ENCODE measurements at regions not wholly inside any gene's neighbourhood (a gene's known extent, or its start where the extent isn't known, plus 50 kb on each side); places are given as distances from the start of the nearest gene placed in this dataset.
"Not testable (repeated sequence)": the region's sequence is repeated elsewhere in the genome, so short reads cannot be mapped to it uniquely, and the experiment has no call there.

- DNase-seq (ENCODE audit: low spot score), result not testable (repeated sequence)
Measured at GRCh38 chr1:144516172-144516571, 54.7 kb upstream of the NBPF15 start.

GRCh38 chr1:144516906-144517305 is 55.4 kb upstream of the NBPF15 start:
- not testable (repeated sequence) for DNase-seq (ENCODE audit: low spot score)

GRCh38 chr1:144518439-144518838 is 57.0 kb upstream of the NBPF15 start:
- DNase-seq (ENCODE audit: low spot score), result not testable (repeated sequence)

- not testable (repeated sequence) for DNase-seq (ENCODE audit: low spot score)
Measured at GRCh38 chr1:144519528-144520189, 58.2 kb upstream of the NBPF15 start.

- peak; percentile 67 for DNase-seq (ENCODE audit: low spot score)
Measured at GRCh38 chr1:144523661-144524407, 62.4 kb upstream of the NBPF15 start.

- DNase-seq (ENCODE audit: low spot score), result peak; percentile 33
Measured at GRCh38 chr1:144532156-144532607, 60.5 kb upstream of the PPIAL4F start.

- not testable (repeated sequence) for DNase-seq (ENCODE audit: low spot score)
Measured at GRCh38 chr1:144533480-144533879, 59.2 kb upstream of the PPIAL4F start.

- not testable (repeated sequence) for DNase-seq (ENCODE audit: low spot score)
Measured at GRCh38 chr1:144534286-144534685, 58.4 kb upstream of the PPIAL4F start.

- DNase-seq (ENCODE audit: low spot score), result not testable (repeated sequence)
Measured at GRCh38 chr1:144536677-144537076, 56.0 kb upstream of the PPIAL4F start.

GRCh38 chr1:144537234-144537633 is 55.5 kb upstream of the PPIAL4F start:
- DNase-seq (ENCODE audit: low spot score), result not testable (repeated sequence)

- not testable (repeated sequence) for DNase-seq (ENCODE audit: low spot score)
Measured at GRCh38 chr1:144538736-144539135, 54.0 kb upstream of the PPIAL4F start.

GRCh38 chr1:144539191-144539960 is 53.3 kb upstream of the PPIAL4F start:
- DNase-seq (ENCODE audit: low spot score), result not testable (repeated sequence)
